ENCODE measurements at regions not wholly inside any gene's neighbourhood (a gene's known extent, or its start where the extent isn't known, plus 50 kb on each side); places are given as distances from the start of the nearest gene placed in this dataset.

DNA sequence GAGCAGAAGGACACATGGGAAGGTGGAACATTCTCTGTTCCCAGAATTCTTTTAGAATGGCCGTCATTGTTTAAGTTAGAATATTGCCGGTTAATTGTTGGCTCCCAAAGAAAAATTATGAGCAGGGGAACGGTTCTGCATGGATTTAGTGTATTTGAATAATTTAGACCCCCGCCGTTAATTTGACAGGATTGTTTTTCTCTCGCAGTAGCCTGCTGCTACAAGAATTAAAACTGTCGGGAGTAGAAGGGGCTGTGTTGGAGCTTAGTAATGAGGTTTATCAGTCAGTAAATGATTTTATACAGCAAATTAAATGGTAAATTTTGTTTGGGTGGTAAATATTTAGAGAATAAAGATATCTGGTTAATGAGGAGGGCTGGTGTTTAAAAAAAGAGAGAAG, 431.2 kb upstream of the DYNLRB2 start:
- no peaks in the 10 kb centered on the region for H3K79me1 ChIP-seq (ENCODE audit: insufficient read depth, low read depth, low read length, poor library complexity, severe bottlenecking)
- H3K4me2 ChIP-seq (ENCODE audit: insufficient read depth, insufficient read length, low read length), result no peak overlapping the region
- no peak overlapping the region for H4K8ac ChIP-seq (replicated peaks; ENCODE audit: insufficient read length, low read depth, low read length)
- no peak for DNase-seq
- no peak overlapping the region for H3K9ac ChIP-seq (ENCODE audit: extremely low read depth, insufficient read length, low read length)
- no peak overlapping the region for H3K23ac ChIP-seq (ENCODE audit: insufficient read length, low read depth, low read length)
- H2BK12ac ChIP-seq (ENCODE audit: insufficient read length, low read depth, low read length), result no peak overlapping the region
- no peak overlapping the region for H3K18ac ChIP-seq (ENCODE audit: insufficient read length, low read depth, low read length)
- no peaks in the 10 kb centered on the region for H3K4me1 ChIP-seq (ENCODE audit: insufficient read depth, low read length)
- H2AK5ac ChIP-seq (ENCODE audit: insufficient read length, low read length), result no peak overlapping the region
- H3K4me3 Mint-ChIP-seq, result no peak overlapping the region
- no peaks in the 10 kb centered on the region for H3K27me3 Mint-ChIP-seq (ENCODE audit: low read depth)
- H3K4me1 Mint-ChIP-seq, result peaks cover 7 to 9% of the 10 kb centered on the region in 2 experiments
- no peak overlapping the region for H3K27ac ChIP-seq (ENCODE audit: insufficient read length, low read depth, low read length)
- no peak overlapping the region for H2BK120ac ChIP-seq (ENCODE audit: low read depth, low read length, poor library complexity, severe bottlenecking)
- no peak overlapping the region for H2BK20ac ChIP-seq (ENCODE audit: low read depth, low read length, poor library complexity, severe bottlenecking)
- H2AFZ ChIP-seq (ENCODE audit: low read length), result no peak overlapping the region
- TF ChIP-seq, protein P1, sequence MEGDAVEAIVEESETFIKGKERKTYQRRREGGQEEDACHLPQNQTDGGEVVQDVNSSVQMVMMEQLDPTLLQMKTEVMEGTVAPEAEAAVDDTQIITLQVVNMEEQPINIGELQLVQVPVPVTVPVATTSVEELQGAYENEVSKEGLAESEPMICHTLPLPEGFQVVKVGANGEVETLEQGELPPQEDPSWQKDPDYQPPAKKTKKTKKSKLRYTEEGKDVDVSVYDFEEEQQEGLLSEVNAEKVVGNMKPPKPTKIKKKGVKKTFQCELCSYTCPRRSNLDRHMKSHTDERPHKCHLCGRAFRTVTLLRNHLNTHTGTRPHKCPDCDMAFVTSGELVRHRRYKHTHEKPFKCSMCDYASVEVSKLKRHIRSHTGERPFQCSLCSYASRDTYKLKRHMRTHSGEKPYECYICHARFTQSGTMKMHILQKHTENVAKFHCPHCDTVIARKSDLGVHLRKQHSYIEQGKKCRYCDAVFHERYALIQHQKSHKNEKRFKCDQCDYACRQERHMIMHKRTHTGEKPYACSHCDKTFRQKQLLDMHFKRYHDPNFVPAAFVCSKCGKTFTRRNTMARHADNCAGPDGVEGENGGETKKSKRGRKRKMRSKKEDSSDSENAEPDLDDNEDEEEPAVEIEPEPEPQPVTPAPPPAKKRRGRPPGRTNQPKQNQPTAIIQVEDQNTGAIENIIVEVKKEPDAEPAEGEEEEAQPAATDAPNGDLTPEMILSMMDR (conservative IDR thresholded peaks at IDR 0.05), result no peak
- no peak overlapping the region for H3K56ac ChIP-seq (ENCODE audit: insufficient read length, low read depth, low read length)
- H3K4ac ChIP-seq (ENCODE audit: low read depth, low read length), result no peak overlapping the region
- H3K9me3 Mint-ChIP-seq, result no peaks in the 10 kb centered on the region
- no peaks in the 10 kb centered on the region for H4K20me1 ChIP-seq (ENCODE audit: control insufficient read depth, insufficient read depth, insufficient read length)
- no peak overlapping the region for H4K91ac ChIP-seq (ENCODE audit: insufficient read length, low read depth, low read length)
- no peaks in the 10 kb centered on the region for H3K9me3 ChIP-seq (ENCODE audit: control insufficient read depth, low read depth, low read length)
- no peak overlapping the region for H4K5ac ChIP-seq (ENCODE audit: insufficient read length, low read depth, low read length)
- H3K27me3 ChIP-seq (ENCODE audit: insufficient read depth, low read length), result no peaks in the 10 kb centered on the region
- no peak overlapping the region for H2BK5ac ChIP-seq (ENCODE audit: insufficient read length, low read length)
- no peak overlapping the region for H3K14ac ChIP-seq (ENCODE audit: insufficient read depth, low read length)
- no peaks in the 10 kb centered on the region for H3K79me2 ChIP-seq (ENCODE audit: insufficient read depth, low read length)
- H3K27ac Mint-ChIP-seq, result no peak overlapping the region
- no peaks in the 10 kb centered on the region for H3K23me2 ChIP-seq (ENCODE audit: insufficient read length, low read depth, low read length, poor library complexity, severe bottlenecking)
- H3T11ph ChIP-seq (ENCODE audit: low read length), result no peak overlapping the region
- no CpG with 5 or more reads among the region's 7 CpGs for WGBS (ENCODE audit: extremely low coverage, insufficient read length, low lambda C conversion rate)
- H3K36me3 Mint-ChIP-seq (ENCODE audit: insufficient read depth in 1 of 3, low read depth in 3 of 3), result no peaks in the 10 kb centered on the region; a peak in 1 of 7 replicates
- no peak overlapping the region for H2BK15ac ChIP-seq (ENCODE audit: low read depth, low read length)

Data from H9 (cell line).